LNCAP (cell line): ENCODE measurements at regions not wholly inside any gene's neighbourhood (a gene's known extent, or its start where the extent isn't known, plus 50 kb on each side); places are given as distances from the start of the nearest gene placed in this dataset.

Source experiments
- TF ChIP-seq, protein P1 (sequence below): fragments of 450-650 bp; IDR thresholded peaks from 2 replicates; pipeline ENCODE4 v1.5.1; 2017; ENCODE audit warnings: mild to moderate bottlenecking

DNA sequence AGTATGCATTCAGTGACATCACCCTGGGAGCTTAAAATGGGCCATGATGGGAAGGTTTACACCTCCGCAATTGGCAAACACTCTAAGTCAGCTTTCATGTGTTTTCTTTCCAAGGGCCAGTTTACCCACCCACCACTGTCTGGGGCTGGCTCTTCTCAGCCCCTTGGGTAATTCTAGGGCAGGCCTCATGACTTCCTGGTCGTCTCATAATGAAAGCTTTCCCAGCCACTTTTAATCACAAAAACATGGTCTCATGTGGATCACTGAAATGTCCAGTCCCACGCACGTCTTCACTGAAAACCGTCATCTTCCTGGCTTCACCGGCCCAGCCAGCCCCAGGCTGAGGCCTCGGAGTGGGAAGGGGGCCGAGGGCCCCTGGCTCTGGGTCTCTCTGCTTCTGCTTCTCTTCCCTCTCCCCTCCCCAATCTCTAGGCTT lies 58.5 kb upstream of the ANO1 start:
- TF ChIP-seq, protein P1, sequence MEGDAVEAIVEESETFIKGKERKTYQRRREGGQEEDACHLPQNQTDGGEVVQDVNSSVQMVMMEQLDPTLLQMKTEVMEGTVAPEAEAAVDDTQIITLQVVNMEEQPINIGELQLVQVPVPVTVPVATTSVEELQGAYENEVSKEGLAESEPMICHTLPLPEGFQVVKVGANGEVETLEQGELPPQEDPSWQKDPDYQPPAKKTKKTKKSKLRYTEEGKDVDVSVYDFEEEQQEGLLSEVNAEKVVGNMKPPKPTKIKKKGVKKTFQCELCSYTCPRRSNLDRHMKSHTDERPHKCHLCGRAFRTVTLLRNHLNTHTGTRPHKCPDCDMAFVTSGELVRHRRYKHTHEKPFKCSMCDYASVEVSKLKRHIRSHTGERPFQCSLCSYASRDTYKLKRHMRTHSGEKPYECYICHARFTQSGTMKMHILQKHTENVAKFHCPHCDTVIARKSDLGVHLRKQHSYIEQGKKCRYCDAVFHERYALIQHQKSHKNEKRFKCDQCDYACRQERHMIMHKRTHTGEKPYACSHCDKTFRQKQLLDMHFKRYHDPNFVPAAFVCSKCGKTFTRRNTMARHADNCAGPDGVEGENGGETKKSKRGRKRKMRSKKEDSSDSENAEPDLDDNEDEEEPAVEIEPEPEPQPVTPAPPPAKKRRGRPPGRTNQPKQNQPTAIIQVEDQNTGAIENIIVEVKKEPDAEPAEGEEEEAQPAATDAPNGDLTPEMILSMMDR: no peak

DNA sequence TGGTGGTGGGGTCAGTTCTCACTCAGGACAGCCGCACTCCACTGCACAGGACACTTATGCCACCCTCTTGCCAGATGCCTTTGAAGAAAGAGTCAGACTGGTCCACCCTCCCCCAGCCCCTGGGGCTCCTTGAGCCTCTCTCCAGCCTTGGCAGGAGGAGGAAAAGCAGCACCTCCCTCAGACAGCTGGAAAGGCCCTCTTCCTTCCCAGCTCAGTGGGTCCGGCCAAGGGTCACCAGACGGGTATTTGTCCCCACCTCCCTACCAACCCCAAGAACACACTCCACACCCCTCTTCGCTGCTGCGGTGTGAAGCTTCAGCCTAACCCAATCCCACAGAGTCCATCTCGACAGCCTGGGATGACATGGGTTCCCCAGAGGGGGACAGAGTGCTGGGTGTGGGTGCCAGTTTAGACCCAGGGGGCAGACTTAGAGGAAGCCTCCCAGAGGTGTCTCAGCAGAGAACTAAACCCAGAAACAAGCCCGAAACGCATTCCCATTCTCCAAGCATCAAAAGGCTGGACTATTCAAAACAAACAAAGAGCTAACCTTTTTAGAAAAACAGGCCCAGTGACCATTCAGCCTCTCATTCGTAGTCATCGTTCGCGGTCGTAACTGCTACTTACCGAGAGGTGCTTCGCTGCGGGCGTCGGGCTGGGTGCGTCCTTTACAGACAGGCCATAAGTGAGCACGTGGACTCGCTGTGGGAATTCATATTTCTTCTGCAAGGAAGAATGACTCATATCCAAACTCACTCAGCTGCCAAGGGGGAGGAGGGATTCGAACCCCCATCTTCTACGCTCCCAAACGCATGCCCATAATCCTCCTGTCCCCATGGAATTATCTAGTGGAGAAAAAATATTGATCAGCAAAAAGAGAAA lies 57.5 kb upstream of the ANO1 start:
- TF ChIP-seq, protein P1: no peak

DNA sequence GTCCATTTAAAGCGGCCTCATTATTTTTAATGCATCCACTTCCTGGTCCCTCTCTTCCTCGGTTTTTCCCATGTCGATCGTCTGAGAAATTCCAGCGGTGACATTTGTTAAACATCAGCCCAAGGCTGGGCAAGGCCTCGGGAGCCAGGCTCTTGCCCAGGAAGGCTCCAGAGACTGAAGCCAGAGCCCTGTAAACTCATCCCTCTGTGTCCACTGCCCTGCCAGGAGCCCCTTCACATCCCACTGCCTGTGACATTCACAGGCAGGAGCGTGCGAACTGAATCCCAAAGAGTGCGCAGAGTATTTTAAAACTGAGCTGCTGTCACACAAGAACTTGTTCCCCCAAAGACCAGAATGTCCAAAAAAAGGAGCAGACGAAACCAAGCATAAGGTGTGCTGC lies 56.5 kb upstream of the ANO1 start:
- TF ChIP-seq, protein P1: no peak

DNA sequence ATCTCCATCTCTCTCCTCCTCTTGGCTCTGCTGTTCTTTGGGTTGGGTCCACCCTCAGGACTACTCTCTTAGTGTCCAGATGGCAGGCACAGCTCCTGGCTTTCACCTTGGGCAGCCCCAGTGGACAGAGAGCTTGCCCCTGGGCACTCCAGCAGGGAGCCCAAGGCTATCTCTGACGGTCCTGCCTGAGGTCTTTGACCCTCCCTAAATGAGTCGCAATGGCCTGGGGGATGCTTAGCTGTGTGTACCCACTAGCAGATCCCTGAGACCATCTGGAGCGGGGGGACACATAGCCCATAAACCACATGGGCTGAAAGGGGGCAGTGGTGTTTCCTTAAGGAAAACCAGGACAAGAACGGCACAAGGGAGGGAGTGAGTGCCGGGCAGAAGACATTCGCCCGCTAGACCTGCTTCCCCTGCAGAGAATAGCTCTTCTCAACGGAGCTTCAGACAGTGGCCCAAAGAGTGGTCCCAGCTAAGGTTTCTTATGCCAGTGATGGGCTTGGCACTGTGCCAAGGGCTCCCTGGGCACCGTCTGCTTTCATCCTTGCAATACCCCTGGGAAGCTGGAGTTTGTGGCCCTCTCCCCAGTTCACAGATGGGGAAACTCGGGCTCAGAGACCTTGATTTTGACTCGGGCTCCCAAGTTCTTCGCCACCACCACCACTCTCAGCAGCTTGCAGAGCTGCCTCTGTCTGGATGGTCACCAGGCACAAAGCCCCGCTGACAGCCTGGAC lies 53.9 kb upstream of the ANO1 start:
- TF ChIP-seq, protein P1: no peak

DNA sequence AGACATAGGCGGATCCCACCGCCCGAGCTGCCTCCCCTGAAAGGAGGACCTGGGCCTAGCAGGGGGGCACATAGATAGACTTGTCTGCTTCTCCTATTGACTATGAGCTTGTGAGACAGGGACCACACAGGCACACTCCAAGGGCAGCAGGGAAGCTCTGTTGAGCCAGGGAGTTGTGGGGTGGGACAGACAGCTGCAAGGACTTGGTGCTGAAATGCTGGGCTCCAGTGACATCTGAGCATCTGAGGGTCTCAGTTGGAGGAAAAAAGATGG lies 53.4 kb upstream of the ANO1 start:
- TF ChIP-seq, protein P1: no peak

DNA sequence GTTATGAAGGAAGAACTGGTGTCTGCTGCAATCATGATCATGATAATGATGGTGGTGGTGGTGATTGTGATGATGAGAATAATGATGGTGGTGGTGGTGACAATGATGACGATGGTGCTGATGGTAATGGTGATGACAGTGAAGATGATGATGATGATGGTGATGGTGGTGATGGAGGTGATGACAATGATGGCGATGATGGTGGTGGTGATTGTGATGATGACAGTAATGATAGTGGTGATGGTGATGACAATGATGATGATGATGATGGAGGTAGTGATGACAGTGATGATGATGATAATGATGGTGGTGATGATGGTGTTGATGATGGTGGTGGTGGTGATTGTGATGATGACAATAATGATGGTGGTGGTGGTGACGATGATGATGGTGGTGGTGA lies 52.8 kb upstream of the ANO1 start:
- TF ChIP-seq, protein P1: no peak

DNA sequence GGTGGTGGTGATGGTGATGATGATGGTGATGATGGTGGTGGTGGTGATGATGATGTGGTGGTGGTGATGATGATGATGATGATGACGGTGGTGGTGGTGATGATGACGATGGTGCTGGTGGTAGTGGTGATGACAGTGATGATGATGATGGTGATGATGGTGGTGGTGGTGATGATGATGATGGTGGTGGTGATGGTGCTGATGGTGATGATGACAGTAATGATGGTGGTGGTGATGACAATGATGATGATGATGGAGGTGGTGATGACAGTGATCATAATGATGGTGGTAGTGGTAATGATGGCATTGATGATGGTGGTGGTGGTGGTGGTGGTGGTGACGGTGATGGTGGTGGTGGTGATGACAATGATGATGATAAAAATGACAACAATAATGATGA lies 52.1 kb upstream of the ANO1 start:
- TF ChIP-seq, protein P1: no peak
